Heart left ventricle (tissue), 16 donors: ENCODE measurements at regions not wholly inside any gene's neighbourhood (a gene's known extent, or its start where the extent isn't known, plus 50 kb on each side); places are given as distances from the start of the nearest gene placed in this dataset.

Experiments
- ATAC-seq, 4 donors: fragments of 200-7000 bp; cut with Tn5 transposase; one replicate each; pipeline ENCODE4 v1.9.1; 2020 to 2022; ENCODE audit warnings: moderate library complexity in 4 of 4, mild to moderate bottlenecking in 3 of 4, moderate number of reproducible peaks in 1 of 4
- DNase-seq, 5 donors: peaks; one replicate each; pipeline ENCODE4 v3.0.0-alpha.2; 2020
- H3K27ac ChIP-seq, 12 donors: fragments of 200-600 bp; sonication (generic) in 4 of 12; one replicate each; pipeline versions ENCODE4 v1.5.0 to v1.8.0; 2016 to 2022; ENCODE audit warnings: mild to moderate bottlenecking in 2 of 12
- H3K27me3 ChIP-seq, 9 donors: fragments of 200-600 bp; sonication (generic) in 2 of 9; one replicate each; pipeline versions ENCODE4 v1.5.1 to v1.8.0; 2016 to 2022; ENCODE audit warnings: mild to moderate bottlenecking in 3 of 9
- H3K36me3 ChIP-seq, 9 donors: fragments of 200-600 bp; sonication (generic) in 2 of 9; one replicate each; pipeline versions ENCODE4 v1.5.0 to v1.8.0; 2018 to 2022; ENCODE audit warnings: mild to moderate bottlenecking in 2 of 9
- H3K4me1 ChIP-seq, 12 donors: fragments of 200-600 bp; sonication (generic) in 4 of 12; one replicate each; pipeline versions ENCODE4 v1.5.0 to v1.8.0; 2016 to 2022; ENCODE audit warnings: mild to moderate bottlenecking in 3 of 12
- H3K4me3 ChIP-seq, 12 donors: fragments of 200-600 bp; sonication (generic) in 4 of 12; one replicate each; pipeline versions ENCODE4 v1.5.0 to v1.8.0; 2017 to 2022; ENCODE audit warnings: mild to moderate bottlenecking in 9 of 12, moderate library complexity in 4 of 12
- H3K9me3 ChIP-seq, 12 donors: fragments of 200-600 bp; sonication (generic) in 4 of 12; one replicate each; pipeline versions ENCODE4 v1.5.0 to v1.8.0; 2016 to 2022; ENCODE audit warnings: mild to moderate bottlenecking in 1 of 12
- CTCF ChIP-seq, 12 donors: fragments of 200-600 bp; sonication (generic) in 4 of 12; IDR thresholded peaks; one replicate each; pipeline versions ENCODE4 v1.5.0 to v1.8.0; 2018 to 2022; ENCODE audit warnings: antibody characterized with exemption in 12 of 12, mild to moderate bottlenecking in 5 of 12
- POLR2A ChIP-seq, 2 donors: fragments of 450-650 bp; IDR thresholded peaks; one replicate each; pipeline ENCODE4 v1.6.1; 2017; ENCODE audit warnings: antibody characterized with exemption in 2 of 2, mild to moderate bottlenecking in 2 of 2, moderate library complexity in 2 of 2
- WGBS, 4 donors: extraction: QIAGEN DNeasy Blood & Tissue Kit in 2 of 4; methylation state at CpG; one replicate each; pipeline versions ENCODE4 v1.1.5 to v1.1.7; 2013 to 2018; 5-methylcytosine and 5-hydroxymethylcytosine counted together
- intact Hi-C, 10 donors: fragments of 100-400 bp; cut with DNase I; formaldehyde crosslinking; loops; one replicate each; pipeline versions ENCODE4 v1.11.1 to v1.14.2; 2022
- donor health status: ischemic (EF 13 %, LVEDD 7.1; RV severe dilation, severe dysfunction).
- donor health status: healthy with polysubstance abuse.
- donor health status: DM: no; HTN: yes; CAD: no.
- donor health status: DM: no; HTN: no; CAD: no.
- donor health status: ischemic (EF 25% LVEDD 6.9; RV normal size, moderate dysfunction).
- donor health status: ischemic (EF 25% LVEDD 5.7; RV mildly dilated, moderate dysfunction).
- donor health status: healthy.
- donor health status: DM: yes; HTN: yes; CAD: no.
- donor health status: ischemic (EF 35%, LVEDD 5.7; RV mildly dilated, moderate dysfunction).
- donor health status: nonischemic (EF 11% LVEDD 7.7; RV severe dilation, severe dysfunction).
- donor health status: DM: yes; HTN: yes; CAD: no.
- donor health status: PGD.
- donor health status: ischemic (EF 29% LVEDD 5.4; RV normal size, mild dysfunction).
- donor health status: nonischemic (EF 23%, LVEDD 6.1; RV moderate dilation, normal function).

- Histone ChIP-seq H3K9me3 (no peaks in the 10 kb centered on the region), H3K27me3 (peaks cover 0 to 7% (median 0%) of the 10 kb centered on the region in 9 donors), H3K27ac (no peak overlapping the region), H3K4me3 (no peak overlapping the region), H3K36me3 (no peaks in the 10 kb centered on the region), H3K4me1 (no peaks in the 10 kb centered on the region)
- no peak for ATAC-seq
- intact Hi-C loops, result no loop called here
- no peak for DNase-seq
- TF ChIP-seq POLR2A (IDR thresholded peaks at IDR 0.05) (no peak), CTCF (IDR thresholded peaks at IDR 0.05) (no peak)
- WGBS, 4 donors, result 7 to 26% (median 21%) methylated on average over 1 of the region's 1 CpG
Measured at GRCh38 chr2:136308611-136309010, 190.7 kb upstream of the CXCR4 start.

- DNase-seq (no peak), ATAC-seq (no peak)
- intact Hi-C loops, result no loop called here
- Histone ChIP-seq H3K36me3 (no peaks in the 10 kb centered on the region), H3K27me3 (peaks cover 0 to 7% (median 0%) of the 10 kb centered on the region in 9 donors), H3K9me3 (no peaks in the 10 kb centered on the region), H3K27ac (no peak overlapping the region), H3K4me1 (no peaks in the 10 kb centered on the region), H3K4me3 (no peak overlapping the region)
- WGBS, 4 donors, result 60 to 96% (median 63%) methylated on average over 1 to 2 of the region's 2 CpGs
- TF ChIP-seq CTCF (IDR thresholded peaks at IDR 0.05) (no peak), POLR2A (IDR thresholded peaks at IDR 0.05) (no peak)
Measured at GRCh38 chr2:136306836-136307235, 188.9 kb upstream of the CXCR4 start.

GRCh38 chr2:136305517-136306192 is 187.7 kb upstream of the CXCR4 start:
- TF ChIP-seq POLR2A (IDR thresholded peaks at IDR 0.05) (no peak), CTCF (IDR thresholded peaks at IDR 0.05) (no peak)
- Histone ChIP-seq H3K4me1 (no peaks in the 10 kb centered on the region), H3K36me3 (no peaks in the 10 kb centered on the region), H3K27me3 (peaks cover 0 to 7% (median 0%) of the 10 kb centered on the region in 9 donors), H3K27ac (no peak overlapping the region), H3K9me3 (no peaks in the 10 kb centered on the region), H3K4me3 (no peak overlapping the region)
- WGBS, 4 donors, result 76 to 84% (median 82%) methylated on average over 7 of the region's 7 CpGs
- ATAC-seq (no peak), DNase-seq (no peak)
- intact Hi-C loops, result no loop called here

GRCh38 chr2:136301006-136301405 is 183.1 kb upstream of the CXCR4 start:
- no peak for ATAC-seq
- Histone ChIP-seq H3K27me3 (peaks cover 0 to 4% (median 0%) of the 10 kb centered on the region in 9 donors), H3K27ac (no peak overlapping the region), H3K4me1 (peaks cover 0 to 5% (median 0%) of the 10 kb centered on the region in 12 donors), H3K9me3 (no peaks in the 10 kb centered on the region), H3K36me3 (no peaks in the 10 kb centered on the region), H3K4me3 (no peak overlapping the region)
- DNase-seq, result no peak
- intact Hi-C loops, result no loop called here
- WGBS, 4 donors, result 89 to 92% (median 90%) methylated on average over 10 of the region's 10 CpGs
- TF ChIP-seq POLR2A (IDR thresholded peaks at IDR 0.05) (no peak), CTCF (IDR thresholded peaks at IDR 0.05) (no peak)
